GM19238 (cell line): ENCODE measurements at regions not wholly inside any gene's neighbourhood (a gene's known extent, or its start where the extent isn't known, plus 50 kb on each side); places are given as distances from the start of the nearest gene placed in this dataset.

Experiments used
- DNase-seq: peaks from one replicate; pipeline ENCODE4 v3.0.0; 2011; ENCODE audit warnings: low spot score; ENCODE audit not compliant: insufficient read length

GRCh38 chr15:35852818-35853624 is 307.1 kb upstream of the DPH6 start:
- no peak for DNase-seq

DNA sequence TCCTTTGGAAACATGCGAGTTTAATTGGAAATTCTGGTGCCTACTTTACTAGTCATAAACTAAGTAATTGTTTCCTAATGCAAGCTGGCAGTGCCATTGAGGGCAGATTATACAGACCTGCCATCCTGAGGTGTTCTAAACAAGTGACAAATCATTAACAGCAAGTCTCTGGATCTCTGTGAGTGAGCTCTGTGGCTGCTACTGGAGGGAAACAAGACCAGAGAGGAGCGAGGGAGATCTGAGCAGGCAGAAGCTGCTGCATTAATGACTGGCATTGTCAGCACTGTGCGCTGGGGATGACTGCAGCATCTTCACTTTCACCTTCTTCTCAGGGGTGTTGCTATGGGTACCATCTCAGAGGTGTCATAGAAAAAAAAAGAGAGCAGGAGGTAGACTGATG is 308.4 kb upstream of the DPH6 start:
- no peak for DNase-seq

DNA sequence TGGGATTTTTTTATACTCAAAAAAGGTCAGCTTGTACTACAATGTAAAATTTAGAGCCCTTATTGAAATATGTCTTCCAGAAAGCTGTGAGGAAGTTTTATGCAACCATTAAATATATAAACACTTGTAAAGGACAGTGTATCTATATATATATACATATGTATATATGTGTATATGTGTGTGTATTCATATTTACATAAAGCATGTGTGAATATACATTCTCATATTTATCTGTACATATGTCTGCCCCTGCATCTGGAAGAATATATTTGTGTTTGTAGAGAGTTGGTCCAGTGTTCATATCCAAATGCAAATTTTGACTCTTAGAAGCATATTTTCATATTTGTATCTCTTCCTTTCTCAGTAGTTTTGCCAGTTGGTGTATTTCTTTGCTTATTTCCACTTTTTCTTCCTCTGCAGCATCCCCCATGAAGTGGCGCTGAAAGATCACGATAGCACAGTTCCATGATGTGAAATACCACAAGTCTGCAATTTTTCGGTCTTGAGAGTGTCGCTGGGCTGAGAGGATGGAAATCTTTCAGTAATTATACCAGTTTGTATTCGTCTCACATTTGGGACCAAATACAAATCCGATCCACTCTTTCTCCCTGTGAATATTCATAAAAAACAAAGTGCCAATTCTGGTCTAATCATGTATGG is 311.7 kb upstream of the DPH6 start:
- DNase-seq = no peak

DNA sequence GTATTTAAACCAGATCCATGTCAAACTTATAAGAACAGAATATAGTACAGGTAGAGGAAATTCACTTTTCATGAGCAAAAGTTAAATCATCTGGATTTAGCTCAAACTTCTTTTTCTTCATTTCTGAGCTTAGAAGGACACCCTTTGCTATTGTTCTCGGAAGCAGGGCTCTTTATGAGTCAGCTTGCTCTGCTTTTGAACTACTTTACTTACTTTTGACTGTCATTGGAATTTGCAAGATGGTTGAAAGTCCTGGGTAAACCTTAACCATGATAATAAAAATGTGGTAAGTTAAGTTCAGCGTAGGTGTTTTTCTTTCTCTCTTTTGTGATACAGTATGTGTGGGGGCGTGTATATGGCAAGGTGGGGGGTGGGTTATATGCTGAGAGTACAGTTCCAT is 312.7 kb upstream of the DPH6 start:
- no peak for DNase-seq

DNA sequence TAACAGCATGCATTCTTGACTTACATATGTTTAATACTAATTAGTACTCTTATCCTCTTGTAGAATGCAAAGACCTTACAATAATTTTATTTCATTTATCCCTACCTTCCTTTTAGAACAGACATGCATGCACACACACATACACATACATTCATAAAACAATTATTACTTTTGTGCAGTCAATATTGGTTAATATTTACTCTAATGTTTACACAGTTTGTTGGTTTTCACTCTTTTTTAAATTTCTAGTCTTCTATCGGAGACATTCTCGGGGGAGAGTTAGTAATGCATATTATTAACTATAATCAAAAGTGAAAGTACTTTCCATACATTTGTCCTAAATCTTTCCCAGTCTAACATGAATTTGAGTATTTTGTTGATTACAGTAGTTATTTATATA is 317.7 kb upstream of the DPH6 start:
- no peak for DNase-seq

DNA sequence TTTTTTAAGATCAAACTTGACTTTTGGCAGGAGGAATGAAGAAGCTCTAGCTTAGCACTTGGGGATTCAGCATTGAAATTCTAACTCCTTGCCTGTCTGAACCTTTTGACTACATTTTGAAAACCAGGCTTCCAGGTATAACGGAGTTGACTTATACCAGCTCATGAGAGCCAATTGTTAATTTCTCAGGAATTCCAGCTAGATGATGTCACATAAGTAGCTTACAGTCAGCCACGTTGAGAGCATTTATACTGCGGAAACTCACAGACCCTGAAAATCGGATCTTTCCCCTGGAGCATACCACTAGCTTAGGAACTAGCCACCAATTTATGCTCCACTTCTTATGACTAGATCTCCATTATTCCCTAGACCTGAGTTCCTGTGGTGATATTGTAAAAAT is 321.4 kb upstream of the DPH6 start:
- no peak for DNase-seq

- DNase-seq = no peak
Measured at GRCh38 chr15:35871282-35871681, 325.3 kb upstream of the DPH6 start.

GRCh38 chr15:35871812-35872211 is 325.8 kb upstream of the DPH6 start:
- DNase-seq = no peak

DNA sequence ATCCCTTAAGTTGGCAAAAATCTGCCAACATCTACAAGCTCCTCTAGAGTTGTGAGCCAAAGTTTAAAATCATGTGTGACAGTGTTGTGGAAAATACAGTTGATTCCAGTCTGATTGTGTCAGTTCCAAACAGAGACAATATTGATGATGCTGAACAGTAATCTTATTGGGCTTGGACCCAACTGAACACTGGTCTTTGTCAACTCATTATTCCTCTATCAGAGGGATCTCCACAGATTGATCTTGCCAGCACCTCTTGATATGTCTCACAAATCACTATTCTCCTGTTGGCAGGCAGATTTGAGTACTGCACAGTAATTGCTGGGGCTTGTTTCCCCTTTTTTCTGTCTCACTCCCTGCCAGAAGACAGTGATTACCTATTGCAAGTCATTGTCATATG is 326.6 kb upstream of the DPH6 start:
- no peak for DNase-seq

GRCh38 chr15:35874260-35874905 is 328.4 kb upstream of the DPH6 start:
- no peak for DNase-seq

- no peak for DNase-seq
Measured at GRCh38 chr15:35876762-35877161, 330.8 kb upstream of the DPH6 start.

- DNase-seq = no peak
Measured at GRCh38 chr15:35880896-35881295, 334.9 kb upstream of the DPH6 start.

DNA sequence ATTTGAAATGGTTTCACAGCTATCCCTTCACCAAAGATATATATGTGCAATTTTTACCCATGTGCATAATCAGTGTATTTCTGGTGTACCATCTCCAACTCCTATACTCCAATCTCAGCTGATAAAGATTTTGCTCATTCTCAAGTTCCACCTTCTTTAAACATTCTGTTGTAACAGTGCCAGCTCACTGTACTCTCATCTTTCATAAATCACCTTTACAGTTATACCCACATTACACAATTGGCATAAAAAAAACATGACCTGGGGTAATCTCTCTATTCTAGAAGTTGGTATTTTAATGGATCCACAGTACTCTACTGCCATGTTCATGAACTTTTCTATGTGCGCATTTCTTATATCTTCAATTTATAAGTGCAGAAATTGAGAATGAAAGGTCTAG is 339.9 kb upstream of the DPH6 start:
- no peak for DNase-seq

- DNase-seq = no peak
Measured at GRCh38 chr15:35886765-35887164, 340.8 kb upstream of the DPH6 start.

DNA sequence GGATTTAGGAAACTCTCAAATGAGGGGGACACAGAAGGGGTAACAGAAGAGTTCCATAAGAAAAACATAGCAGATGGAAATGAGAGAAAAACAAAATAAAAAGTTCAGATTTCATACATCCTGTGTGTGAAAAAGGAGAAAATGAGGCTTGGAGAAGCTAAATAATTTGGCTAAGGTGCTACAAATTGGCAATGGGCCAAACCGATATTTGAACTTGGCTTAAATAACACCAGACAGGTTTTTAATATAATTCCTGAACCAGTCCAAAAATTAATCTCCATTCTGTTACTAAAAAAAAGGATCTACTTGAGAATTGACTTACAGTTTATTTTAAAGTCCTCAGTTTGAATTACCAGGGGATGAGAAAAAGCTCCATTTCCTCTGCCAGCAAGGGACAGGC is 342.9 kb upstream of the DPH6 start:
- DNase-seq = no peak

GRCh38 chr15:35907511-35907910 is 361.5 kb upstream of the DPH6 start:
- no peak for DNase-seq

DNA sequence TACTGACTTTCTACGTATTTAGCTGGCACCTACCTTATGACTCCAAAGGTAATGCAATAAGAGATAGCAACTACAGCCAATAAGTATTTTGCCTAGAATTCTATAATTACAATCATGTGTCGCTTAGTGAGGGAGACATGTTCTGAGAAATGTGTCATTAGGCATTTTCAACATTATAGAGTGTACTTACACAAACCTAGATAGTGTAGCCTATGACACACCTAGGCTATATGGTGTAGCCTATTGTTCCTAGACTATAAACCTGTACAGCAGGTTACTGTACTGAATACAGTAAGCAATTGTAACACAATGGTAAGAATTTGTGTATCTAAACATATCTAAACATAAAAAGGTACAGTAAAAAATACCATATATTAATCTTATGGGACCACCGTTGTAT is 363.4 kb upstream of the DPH6 start:
- no peak for DNase-seq

DNA sequence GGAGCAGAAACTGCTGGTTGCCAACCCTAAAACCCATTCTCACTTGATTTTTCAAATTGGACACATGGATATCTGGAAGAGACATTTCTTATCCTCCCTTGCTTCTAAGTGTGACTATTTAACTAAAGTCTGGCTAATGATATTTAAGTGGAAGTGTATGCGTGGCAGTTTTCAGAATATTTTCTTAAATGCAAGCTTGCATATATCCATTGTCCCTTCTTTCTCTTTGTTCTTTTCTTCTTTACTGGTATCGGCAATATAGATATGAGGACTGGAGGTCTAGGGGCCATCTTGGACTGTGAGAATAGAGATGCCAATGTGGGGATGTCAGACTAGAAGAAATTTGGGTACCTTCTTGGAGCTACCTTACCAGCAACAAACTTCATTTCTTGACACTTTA is 364.3 kb upstream of the DPH6 start:
- no peak for DNase-seq

DNA sequence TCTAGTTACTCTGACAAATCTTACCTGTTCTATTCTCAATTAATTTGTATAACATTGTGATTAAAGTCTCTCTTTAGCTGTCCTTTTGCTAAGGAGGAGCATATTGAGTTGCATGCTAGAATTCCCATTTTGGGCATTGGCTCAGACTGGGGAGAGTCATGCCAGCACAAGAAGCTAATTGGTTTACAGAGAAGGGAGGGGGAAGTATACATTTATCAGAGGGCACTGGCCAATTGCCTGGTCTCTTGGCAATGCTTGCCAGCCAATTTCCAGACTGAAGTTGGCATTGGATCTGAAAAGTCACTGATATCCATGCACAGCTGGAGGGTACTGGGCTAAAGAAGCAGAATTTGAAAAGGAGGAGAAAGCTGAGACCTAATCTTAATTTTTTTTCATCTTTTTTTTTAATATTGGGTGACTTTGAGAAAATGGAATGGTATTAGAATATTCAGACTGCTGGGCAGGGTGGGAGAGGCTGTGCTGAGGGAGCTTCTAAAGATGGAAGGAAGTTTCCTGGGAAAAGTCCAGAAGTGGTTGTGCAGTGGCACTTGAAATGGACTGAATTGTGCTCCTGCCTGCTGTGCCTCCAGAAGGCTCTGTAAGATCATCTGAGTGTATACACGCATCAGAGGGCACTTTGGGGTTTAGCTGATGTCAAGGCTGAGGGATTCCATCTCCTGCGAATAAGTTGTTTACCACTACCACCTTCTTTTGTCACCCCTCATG is 365.2 kb upstream of the DPH6 start:
- no peak for DNase-seq

- DNase-seq = no peak
Measured at GRCh38 chr15:35912196-35912595, 366.2 kb upstream of the DPH6 start.

DNA sequence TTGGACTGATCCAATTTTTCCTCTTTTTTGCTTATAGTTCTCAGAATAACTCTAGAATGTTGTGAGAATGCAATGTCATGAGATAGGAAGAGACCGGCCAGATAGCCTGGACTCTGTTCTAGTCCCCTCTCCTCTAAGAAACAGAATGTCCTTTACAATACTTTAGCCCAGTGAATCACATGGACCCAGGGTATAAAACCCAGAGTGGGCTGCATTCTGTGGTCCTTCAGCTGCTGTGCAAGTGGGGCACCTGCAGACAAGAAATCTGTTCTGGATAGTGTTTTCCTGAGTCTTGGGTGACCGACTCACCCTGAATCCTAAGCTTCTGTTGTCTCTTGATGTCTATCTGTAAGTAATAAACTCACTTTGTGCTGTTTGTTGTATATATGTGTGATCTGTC is 368.6 kb upstream of the DPH6 start:
- DNase-seq = no peak

DNA sequence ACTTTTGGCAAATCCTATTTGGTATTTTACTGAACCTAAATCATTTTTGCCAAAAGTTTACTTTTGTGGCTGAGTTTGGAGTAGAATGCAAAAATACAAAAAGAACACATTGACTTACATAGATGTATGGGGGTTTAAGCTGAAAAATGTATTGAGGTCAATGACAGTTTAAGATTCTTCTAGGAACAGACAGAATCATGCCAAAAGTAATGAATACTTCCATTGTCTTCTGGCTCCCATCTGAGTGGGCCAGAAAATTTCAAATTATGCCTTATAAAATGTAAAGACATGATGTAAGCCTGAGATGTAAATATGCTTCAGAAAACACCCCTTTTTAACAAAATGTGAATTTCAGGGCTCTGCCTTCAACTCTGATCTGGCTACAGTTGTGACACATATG is 375.1 kb upstream of the DPH6 start:
- no peak for DNase-seq
